ENCODE measurements at regions not wholly inside any gene's neighbourhood (a gene's known extent, or its start where the extent isn't known, plus 50 kb on each side); places are given as distances from the start of the nearest gene placed in this dataset.
"Not testable (repeated sequence)": the region's sequence is repeated elsewhere in the genome, so short reads cannot be mapped to it uniquely, and the experiment has no call there.

DNA sequence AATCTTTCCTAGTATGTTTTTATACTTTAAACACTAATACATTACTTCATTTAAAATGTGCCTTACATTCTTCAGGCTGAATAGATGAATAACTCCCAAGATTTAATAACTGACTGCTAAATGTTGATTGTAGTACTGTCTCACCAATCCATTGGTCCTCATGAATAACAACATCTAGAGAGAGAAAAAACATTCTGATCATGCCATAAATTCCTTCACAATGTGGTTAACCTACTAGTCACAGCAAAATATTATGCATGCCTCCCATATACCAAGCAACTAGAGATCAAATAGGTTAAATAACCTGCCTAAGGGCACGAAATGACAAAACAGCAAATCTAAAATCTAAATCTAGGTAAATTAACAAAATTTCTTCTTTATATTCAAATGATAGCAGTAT lies 66.2 kb downstream of the SYT15 start:
- H3K27ac ChIP-seq (ENCODE audit: low read length); H3K9me3 ChIP-seq (ENCODE audit: control insufficient read depth, low read depth, low read length); H3K9ac ChIP-seq (ENCODE audit: low read length); H3K27me3 ChIP-seq (ENCODE audit: control insufficient read depth, insufficient read depth, low read length); H3K36me3 ChIP-seq (ENCODE audit: control insufficient read depth, low read depth, low read length); H3K4me3 ChIP-seq (ENCODE audit: low read length); H3K4me1 ChIP-seq (ENCODE audit: control insufficient read depth, low read depth, low read length): not testable (repeated sequence)

DNA sequence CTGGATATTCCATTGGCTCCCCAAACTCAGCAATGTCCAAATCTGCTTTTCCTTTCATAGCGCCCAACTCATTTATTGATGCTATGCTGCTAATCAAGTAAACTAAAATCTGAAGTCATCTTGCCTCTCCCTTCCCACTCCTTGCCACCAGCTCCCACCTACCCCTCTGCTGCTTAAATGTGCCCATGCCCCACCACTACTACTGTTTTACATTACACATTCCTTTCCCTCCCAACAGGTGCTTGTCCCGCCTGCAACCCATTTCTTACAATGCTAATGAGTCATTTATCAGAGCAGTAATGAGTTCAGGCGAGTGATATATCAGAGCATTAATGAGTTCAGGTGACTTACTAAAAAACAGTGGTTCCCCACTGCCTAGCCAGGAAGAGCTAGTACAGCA lies 67.2 kb downstream of the SYT15 start:
- not testable (repeated sequence) for H3K27ac ChIP-seq (ENCODE audit: low read length); H3K9me3 ChIP-seq (ENCODE audit: control insufficient read depth, low read depth, low read length); H3K27me3 ChIP-seq (ENCODE audit: control insufficient read depth, insufficient read depth, low read length); H3K9ac ChIP-seq (ENCODE audit: low read length); H3K36me3 ChIP-seq (ENCODE audit: control insufficient read depth, low read depth, low read length); H3K4me1 ChIP-seq (ENCODE audit: control insufficient read depth, low read depth, low read length); H3K4me3 ChIP-seq (ENCODE audit: low read length)

DNA sequence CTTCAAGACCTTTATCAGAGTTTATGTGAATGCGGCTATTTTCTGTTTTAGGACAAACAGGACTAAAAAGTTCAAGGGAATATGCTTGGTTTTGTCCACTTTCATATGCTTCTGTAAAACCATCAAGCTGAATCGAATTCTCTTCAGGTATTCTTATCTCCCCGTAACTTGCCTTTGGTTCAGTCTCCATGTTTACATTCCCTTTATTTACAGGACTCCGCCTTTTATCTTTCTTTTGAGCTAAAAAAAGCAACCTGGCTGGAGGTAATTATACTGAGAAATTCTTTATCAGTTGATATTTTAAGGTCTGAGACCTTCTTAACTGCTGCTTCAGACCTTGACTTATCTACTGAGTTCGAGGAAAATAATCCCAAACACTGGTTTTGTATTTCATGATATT lies 72.0 kb downstream of the SYT15 start:
- not testable (repeated sequence) for H3K4me3 ChIP-seq (ENCODE audit: low read length); H3K27ac ChIP-seq (ENCODE audit: low read length); H3K36me3 ChIP-seq (ENCODE audit: control insufficient read depth, low read depth, low read length); H3K27me3 ChIP-seq (ENCODE audit: control insufficient read depth, insufficient read depth, low read length); H3K9ac ChIP-seq (ENCODE audit: low read length); H3K4me1 ChIP-seq (ENCODE audit: control insufficient read depth, low read depth, low read length); H3K9me3 ChIP-seq (ENCODE audit: control insufficient read depth, low read depth, low read length)

DNA sequence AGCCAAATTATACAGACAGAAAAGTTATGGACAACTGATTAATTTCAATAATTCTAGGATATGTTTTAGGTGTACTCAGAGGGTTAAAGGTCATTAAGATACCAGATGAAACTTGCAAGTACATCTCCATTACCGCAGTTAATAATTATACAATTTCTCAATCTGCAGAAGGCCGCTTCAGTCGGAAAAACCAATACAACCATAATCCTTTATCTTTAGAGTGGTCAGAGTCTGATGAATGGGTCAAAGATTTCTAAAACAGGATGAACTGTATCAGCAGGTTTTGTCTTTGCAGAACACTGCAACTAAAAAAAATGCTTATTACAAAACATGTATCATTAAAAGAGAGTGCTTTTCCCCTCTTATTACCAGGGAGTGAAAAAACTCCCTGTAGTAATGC lies 78.5 kb downstream of the SYT15 start:
- not testable (repeated sequence) for H3K27me3 ChIP-seq (ENCODE audit: control insufficient read depth, insufficient read depth, low read length); H3K9me3 ChIP-seq (ENCODE audit: control insufficient read depth, low read depth, low read length); H3K36me3 ChIP-seq (ENCODE audit: control insufficient read depth, low read depth, low read length); H3K27ac ChIP-seq (ENCODE audit: low read length); H3K4me1 ChIP-seq (ENCODE audit: control insufficient read depth, low read depth, low read length); H3K4me3 ChIP-seq (ENCODE audit: low read length); H3K9ac ChIP-seq (ENCODE audit: low read length)

DNA sequence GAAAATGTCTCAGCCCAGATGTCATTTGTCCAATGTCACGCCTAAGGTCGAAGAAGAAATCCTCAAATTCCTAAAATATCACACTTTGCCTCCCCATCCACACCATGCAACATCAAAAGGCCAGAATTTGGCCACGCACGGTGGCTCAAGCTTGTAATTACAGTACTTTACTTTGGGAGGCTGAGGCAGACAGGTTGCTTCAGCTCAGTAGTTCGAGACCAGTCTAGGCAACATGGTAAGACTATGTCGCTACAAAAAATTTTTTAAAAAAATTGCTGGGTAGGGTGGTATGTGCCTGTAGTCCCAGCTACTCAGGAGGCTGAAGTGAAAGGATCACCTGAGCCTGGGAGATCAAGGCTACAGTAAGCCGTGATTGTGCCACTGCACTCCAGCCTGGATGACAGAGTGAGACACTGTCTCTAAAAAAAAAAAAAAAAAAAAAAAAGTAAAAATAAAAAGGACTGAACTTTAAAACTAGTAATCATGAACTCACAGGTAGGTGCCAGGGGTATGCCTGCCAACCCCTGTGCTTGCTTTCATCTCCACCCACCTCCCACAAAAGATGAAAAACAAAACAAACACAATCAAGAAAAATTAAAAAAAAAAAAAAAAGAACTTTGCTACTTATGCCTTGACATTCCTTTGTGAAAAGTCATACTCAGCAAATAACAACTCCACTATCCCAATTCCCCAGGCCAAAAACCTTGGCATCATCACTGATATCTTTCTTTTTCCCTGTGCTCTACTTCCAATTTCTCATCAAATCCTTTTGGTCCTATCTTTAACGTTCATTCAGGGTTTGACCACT lies 81.3 kb downstream of the SYT15 start:
- H3K27me3 ChIP-seq (ENCODE audit: control insufficient read depth, insufficient read depth, low read length); H3K27ac ChIP-seq (ENCODE audit: low read length); H3K4me1 ChIP-seq (ENCODE audit: control insufficient read depth, low read depth, low read length); H3K9me3 ChIP-seq (ENCODE audit: control insufficient read depth, low read depth, low read length); H3K4me3 ChIP-seq (ENCODE audit: low read length); H3K9ac ChIP-seq (ENCODE audit: low read length); H3K36me3 ChIP-seq (ENCODE audit: control insufficient read depth, low read depth, low read length): not testable (repeated sequence)

DNA sequence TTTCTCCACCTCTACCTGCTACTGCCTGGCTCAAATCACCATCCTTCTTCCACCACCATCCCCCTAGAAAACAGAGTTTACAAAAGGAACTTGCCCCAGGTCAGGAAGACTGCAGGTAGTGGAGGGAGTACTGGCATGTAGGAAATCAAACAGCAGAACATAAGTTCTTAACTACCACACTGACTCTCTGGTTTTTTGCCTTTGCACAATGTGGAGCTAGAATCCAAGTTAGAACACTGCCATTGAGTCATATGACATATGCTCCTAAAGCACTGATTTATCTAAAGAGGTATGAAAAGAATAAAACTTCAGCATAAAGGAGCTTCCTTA lies 81.9 kb downstream of the SYT15 start:
- H3K9ac ChIP-seq (ENCODE audit: low read length); H3K4me1 ChIP-seq (ENCODE audit: control insufficient read depth, low read depth, low read length): not testable (repeated sequence)

DNA sequence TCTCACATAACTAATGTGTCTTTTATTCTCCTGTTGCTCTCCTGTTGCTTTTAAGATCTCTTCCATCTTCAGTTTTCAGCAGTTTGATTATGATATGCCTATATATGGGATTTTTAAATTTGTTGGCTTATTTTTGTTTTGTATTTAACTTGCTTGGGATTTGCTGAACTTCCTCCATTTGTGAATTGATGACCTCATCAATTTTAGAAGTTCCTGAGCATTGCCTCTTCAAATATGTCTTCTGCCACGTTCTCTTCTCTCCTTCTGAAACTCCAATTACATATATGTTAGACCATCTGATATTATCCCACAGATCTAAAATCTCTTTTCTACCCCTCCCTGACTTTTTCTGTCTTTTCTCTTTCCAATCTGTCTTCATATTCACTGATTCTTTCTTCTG lies 86.6 kb downstream of the SYT15 start:
- not testable (repeated sequence) for H3K9me3 ChIP-seq (ENCODE audit: control insufficient read depth, low read depth, low read length); H3K36me3 ChIP-seq (ENCODE audit: control insufficient read depth, low read depth, low read length); H3K27me3 ChIP-seq (ENCODE audit: control insufficient read depth, insufficient read depth, low read length); H3K4me1 ChIP-seq (ENCODE audit: control insufficient read depth, low read depth, low read length); H3K4me3 ChIP-seq (ENCODE audit: low read length); H3K9ac ChIP-seq (ENCODE audit: low read length); H3K27ac ChIP-seq (ENCODE audit: low read length)

More for the DNA sequence above, 81.9 kb downstream of the SYT15 start:
- H3K36me3 ChIP-seq (ENCODE audit: control insufficient read depth, low read depth, low read length); H3K4me3 ChIP-seq (ENCODE audit: low read length); H3K27ac ChIP-seq (ENCODE audit: low read length); H3K9me3 ChIP-seq (ENCODE audit: control insufficient read depth, low read depth, low read length); H3K27me3 ChIP-seq (ENCODE audit: control insufficient read depth, insufficient read depth, low read length): not testable (repeated sequence)

DNA sequence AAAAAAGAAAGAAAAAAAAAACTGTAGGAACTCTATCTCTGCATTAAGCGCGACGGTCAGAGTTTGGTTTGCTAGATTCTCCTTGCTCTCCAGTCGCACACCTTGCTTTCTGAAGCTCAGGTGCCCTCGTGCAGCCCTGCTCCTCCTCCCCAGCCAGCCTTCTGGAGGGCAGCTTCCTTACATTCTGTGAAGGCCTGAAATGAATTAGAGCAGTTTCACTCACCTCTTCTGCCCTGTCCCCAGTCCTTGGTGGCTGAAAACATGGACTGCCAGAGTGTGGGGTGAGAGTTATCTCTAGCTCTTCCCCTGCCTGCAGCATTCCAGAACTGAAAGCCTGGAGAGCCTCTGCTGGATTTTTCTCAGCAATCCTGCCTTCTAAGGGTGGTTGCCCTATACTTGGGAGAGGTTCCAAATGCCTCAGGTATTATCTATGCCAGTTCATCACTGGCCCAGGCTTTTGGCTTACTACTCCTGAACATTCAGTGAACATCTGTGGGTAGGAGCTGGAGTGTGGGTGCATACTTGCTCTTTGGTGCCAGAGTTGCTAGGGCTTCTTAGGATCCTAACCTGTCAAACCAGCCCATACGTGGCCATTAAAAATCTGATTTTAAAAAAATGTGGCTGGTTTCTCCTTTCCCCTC lies 89.5 kb downstream of the SYT15 start:
- not testable (repeated sequence) for H3K9ac ChIP-seq (ENCODE audit: low read length); H3K9me3 ChIP-seq (ENCODE audit: control insufficient read depth, low read depth, low read length); H3K4me3 ChIP-seq (ENCODE audit: low read length); H3K4me1 ChIP-seq (ENCODE audit: control insufficient read depth, low read depth, low read length); H3K27ac ChIP-seq (ENCODE audit: low read length); H3K27me3 ChIP-seq (ENCODE audit: control insufficient read depth, insufficient read depth, low read length); H3K36me3 ChIP-seq (ENCODE audit: control insufficient read depth, low read depth, low read length)

DNA sequence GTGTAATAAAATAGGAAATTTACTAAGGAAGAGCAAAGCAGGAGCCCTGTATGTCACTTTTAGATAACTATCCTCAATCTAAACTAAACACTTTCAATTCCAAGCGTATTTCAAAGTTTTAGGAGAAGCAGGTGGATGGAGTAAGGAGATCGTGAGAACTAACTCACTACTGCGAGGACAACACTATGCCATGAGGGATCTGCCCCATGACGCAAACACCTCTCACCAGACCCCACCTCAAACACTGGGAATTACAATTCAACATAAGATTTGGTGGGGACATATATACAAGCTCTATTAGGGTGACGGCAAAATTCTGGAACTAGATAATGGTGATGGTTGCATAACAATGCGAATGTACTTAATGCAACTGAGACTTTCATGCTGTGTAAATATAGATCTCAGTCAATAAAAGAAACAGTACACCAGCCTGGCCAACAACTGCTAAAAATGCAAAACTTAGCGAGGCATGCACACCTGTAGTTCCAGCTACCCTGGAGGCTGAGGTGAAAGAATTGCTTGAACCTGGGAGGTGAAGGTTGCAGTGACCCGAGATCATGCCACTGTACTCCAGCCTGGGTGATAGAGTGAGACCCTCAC lies 99.0 kb downstream of the SYT15 start:
- H3K27me3 ChIP-seq (ENCODE audit: control insufficient read depth, insufficient read depth, low read length); H3K36me3 ChIP-seq (ENCODE audit: control insufficient read depth, low read depth, low read length); H3K4me1 ChIP-seq (ENCODE audit: control insufficient read depth, low read depth, low read length); H3K9me3 ChIP-seq (ENCODE audit: control insufficient read depth, low read depth, low read length); H3K4me3 ChIP-seq (ENCODE audit: low read length); H3K27ac ChIP-seq (ENCODE audit: low read length); H3K9ac ChIP-seq (ENCODE audit: low read length): not testable (repeated sequence)

DNA sequence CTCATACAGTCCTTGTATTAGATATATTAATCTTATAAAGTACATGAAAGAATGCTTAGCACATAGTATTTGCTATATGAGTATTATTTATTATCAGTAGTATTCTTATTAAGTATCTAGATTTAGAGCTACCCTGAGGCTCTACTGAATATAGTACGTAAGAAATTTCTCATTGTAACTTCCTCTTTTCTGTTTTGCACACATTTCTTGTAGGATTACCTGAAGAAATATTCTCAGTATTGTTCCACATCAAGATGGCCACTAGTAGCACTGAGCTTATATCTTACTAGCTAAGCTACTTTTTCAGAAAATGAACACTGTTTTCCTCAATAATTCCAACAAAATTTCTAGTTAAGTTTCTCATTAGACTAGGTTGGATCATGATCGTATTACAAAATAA lies 112.5 kb downstream of the SYT15 start:
- not testable (repeated sequence) for H3K4me1 ChIP-seq (ENCODE audit: control insufficient read depth, low read depth, low read length); H3K4me3 ChIP-seq (ENCODE audit: low read length); H3K9ac ChIP-seq (ENCODE audit: low read length); H3K27me3 ChIP-seq (ENCODE audit: control insufficient read depth, insufficient read depth, low read length); H3K9me3 ChIP-seq (ENCODE audit: control insufficient read depth, low read depth, low read length); H3K36me3 ChIP-seq (ENCODE audit: control insufficient read depth, low read depth, low read length); H3K27ac ChIP-seq (ENCODE audit: low read length)

DNA sequence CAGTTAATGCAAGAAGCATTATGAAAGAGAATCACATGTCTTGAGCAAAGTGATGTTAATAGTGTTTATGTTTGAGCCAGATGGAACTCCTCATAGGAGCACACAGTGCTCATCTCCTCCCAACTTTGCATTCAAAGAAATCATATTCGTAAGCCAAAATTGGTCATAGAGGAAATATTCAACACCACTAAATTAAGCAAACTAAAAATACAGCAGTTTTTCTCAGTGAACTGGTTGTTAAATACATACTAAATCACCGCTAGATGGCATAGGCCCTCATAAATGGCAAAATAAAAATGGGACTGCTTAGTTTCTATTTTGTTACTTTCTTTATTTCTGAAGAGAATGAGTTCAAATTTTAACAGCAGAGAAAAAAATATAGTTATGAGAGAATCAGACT lies 114.3 kb downstream of the SYT15 start:
- not testable (repeated sequence) for H3K27ac ChIP-seq (ENCODE audit: low read length); H3K4me3 ChIP-seq (ENCODE audit: low read length); H3K4me1 ChIP-seq (ENCODE audit: control insufficient read depth, low read depth, low read length); H3K9me3 ChIP-seq (ENCODE audit: control insufficient read depth, low read depth, low read length); H3K9ac ChIP-seq (ENCODE audit: low read length); H3K36me3 ChIP-seq (ENCODE audit: control insufficient read depth, low read depth, low read length); H3K27me3 ChIP-seq (ENCODE audit: control insufficient read depth, insufficient read depth, low read length)

DNA sequence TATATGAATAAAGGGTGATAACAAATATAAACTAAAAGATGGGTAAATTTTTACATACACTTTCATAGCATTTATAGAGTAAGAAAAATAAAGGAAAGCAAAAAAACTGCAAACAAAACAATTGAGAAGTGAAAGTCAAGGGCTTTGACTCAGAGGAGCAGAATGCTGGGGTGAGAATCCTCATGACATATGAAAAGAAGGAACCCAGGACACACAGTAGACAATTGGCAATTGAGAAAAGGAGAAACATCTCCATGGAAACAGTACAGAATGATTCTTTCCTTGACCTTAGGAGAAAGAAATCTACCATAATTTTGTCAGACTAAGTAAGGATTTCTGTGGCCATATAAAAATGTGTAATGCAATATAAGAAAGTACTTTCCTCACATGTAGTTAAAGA lies 138.3 kb downstream of the SYT15 start:
- H3K27me3 ChIP-seq (ENCODE audit: control insufficient read depth, insufficient read depth, low read length); H3K9me3 ChIP-seq (ENCODE audit: control insufficient read depth, low read depth, low read length); H3K9ac ChIP-seq (ENCODE audit: low read length); H3K4me3 ChIP-seq (ENCODE audit: low read length); H3K36me3 ChIP-seq (ENCODE audit: control insufficient read depth, low read depth, low read length); H3K27ac ChIP-seq (ENCODE audit: low read length); H3K4me1 ChIP-seq (ENCODE audit: control insufficient read depth, low read depth, low read length): not testable (repeated sequence)

Measured in iPS-18a (cell line).